ENCODE measurements at regions not wholly inside any gene's neighbourhood (a gene's known extent, or its start where the extent isn't known, plus 50 kb on each side); places are given as distances from the start of the nearest gene placed in this dataset.
"Not testable (repeated sequence)": the region's sequence is repeated elsewhere in the genome, so short reads cannot be mapped to it uniquely, and the experiment has no call there.

- DNase-seq: no peak
Measured at GRCh38 chr10:65112573-65112972, 1591.4 kb downstream of the REEP3 start.

- no peak for DNase-seq
Measured at GRCh38 chr10:65123120-65123519, 1601.9 kb downstream of the REEP3 start.

- DNase-seq: no peak
Measured at GRCh38 chr10:65125212-65125611, 1604.0 kb downstream of the REEP3 start.

GRCh38 chr10:65126288-65126687 lies 1605.1 kb downstream of the REEP3 start:
- DNase-seq: no peak

- DNase-seq: no peak
Measured at GRCh38 chr10:65128277-65128676, 1607.1 kb downstream of the REEP3 start.

GRCh38 chr10:65130162-65130758 lies 1609.1 kb downstream of the REEP3 start:
- no peak for DNase-seq

- DNase-seq: no peak
Measured at GRCh38 chr10:65133652-65134051, 1612.5 kb downstream of the REEP3 start.

- no peak for DNase-seq
Measured at GRCh38 chr10:65135508-65135907, 1614.3 kb downstream of the REEP3 start.

GRCh38 chr10:65142641-65143435 lies 1621.6 kb downstream of the REEP3 start:
- no peak for DNase-seq

GRCh38 chr10:65143723-65144122 lies 1622.5 kb downstream of the REEP3 start:
- DNase-seq: no peak

- no peak for DNase-seq
Measured at GRCh38 chr10:65149878-65150277, 1628.7 kb downstream of the REEP3 start.

GRCh38 chr10:65166272-65166671 lies 1645.1 kb downstream of the REEP3 start:
- no peak for DNase-seq

GRCh38 chr10:65172249-65172648 lies 1651.0 kb downstream of the REEP3 start:
- DNase-seq: no peak

GRCh38 chr10:65176994-65177393 lies 1655.8 kb downstream of the REEP3 start:
- no peak for DNase-seq

GRCh38 chr10:65183236-65183635 lies 1662.0 kb downstream of the REEP3 start:
- no peak for DNase-seq

GRCh38 chr10:65186668-65187067 lies 1665.5 kb downstream of the REEP3 start:
- DNase-seq: not testable (repeated sequence)

GRCh38 chr10:65194126-65194525 lies 1672.9 kb downstream of the REEP3 start:
- no peak for DNase-seq

GRCh38 chr10:65194555-65194954 lies 1673.4 kb downstream of the REEP3 start:
- DNase-seq: no peak

GRCh38 chr10:65196111-65196510 lies 1674.9 kb downstream of the REEP3 start:
- DNase-seq: no peak

GRCh38 chr10:65197935-65198334 lies 1676.7 kb downstream of the REEP3 start:
- no peak for DNase-seq

- DNase-seq: no peak
Measured at GRCh38 chr10:65201491-65201890, 1680.3 kb downstream of the REEP3 start.

- DNase-seq: no peak
Measured at GRCh38 chr10:65204999-65205398, 1683.8 kb downstream of the REEP3 start.

GRCh38 chr10:65213170-65213569 lies 1692.0 kb downstream of the REEP3 start:
- DNase-seq: no peak

GRCh38 chr10:65219444-65219843 lies 1698.2 kb downstream of the REEP3 start:
- DNase-seq: no peak

- no peak for DNase-seq
Measured at GRCh38 chr10:65231148-65231547, 1694.7 kb upstream of the LRRTM3 start.
